C4-2B (cell line): ENCODE measurements at regions not wholly inside any gene's neighbourhood (a gene's known extent, or its start where the extent isn't known, plus 50 kb on each side); places are given as distances from the start of the nearest gene placed in this dataset.

ENCODE experiments used
- CTCF ChIP-seq: fragments of 450-650 bp; conservative IDR thresholded peaks from 2 replicates; pipeline ENCODE4 v1.5.1; 2017; ENCODE audit warnings: mild to moderate bottlenecking
- ZFX ChIP-seq: fragments of 450-650 bp; IDR thresholded peaks from 2 replicates; pipeline ENCODE4 v1.6.1; 2017

GRCh38 chr4:167987285-167987684 is 105.1 kb upstream of the ANXA10 start:
- TF ChIP-seq CTCF (no peak), ZFX (no peak)
